GM12865 (cell line): ENCODE measurements at regions not wholly inside any gene's neighbourhood (a gene's known extent, or its start where the extent isn't known, plus 50 kb on each side); places are given as distances from the start of the nearest gene placed in this dataset.

Source experiments
- DNase-seq: peaks from one replicate; pipeline ENCODE4 v3.0.0; 2010; ENCODE audit warnings: low read depth
- H3K4me3 ChIP-seq: 2 replicates; pipeline ENCODE4 v1.5.1; 2011; ENCODE audit warnings: mild to moderate bottlenecking, low read depth, low read length, control low read depth
- TF ChIP-seq, protein P1 (sequence below): IDR thresholded peaks from 2 replicates; pipeline ENCODE4 v1.5.1; 2011; ENCODE audit warnings: low read length, control low read depth, low read depth, inconsistent platforms; ENCODE audit not compliant: insufficient read depth; ENCODE audit errors: missing control alignments

DNA sequence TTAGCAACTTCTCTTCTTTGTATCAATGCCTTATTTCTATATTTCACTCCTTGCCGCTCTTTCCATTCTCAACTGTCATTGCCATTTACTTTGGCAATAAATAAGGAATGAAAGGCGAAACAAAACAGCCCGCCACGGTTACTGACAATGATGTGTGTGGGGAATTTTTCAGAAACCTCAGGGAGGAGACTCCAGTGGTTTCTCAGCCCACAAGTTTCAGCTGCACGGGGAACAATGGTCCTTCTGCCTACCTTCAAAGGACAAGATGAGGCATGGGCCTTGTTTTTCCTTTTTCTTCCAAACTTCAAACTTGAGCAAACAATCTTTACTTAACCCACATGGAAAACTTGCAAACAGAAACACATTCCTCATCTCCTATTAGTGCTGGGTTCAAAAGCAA is 409.4 kb downstream of the METTL15 start:
- no peak for DNase-seq
- TF ChIP-seq, protein P1, sequence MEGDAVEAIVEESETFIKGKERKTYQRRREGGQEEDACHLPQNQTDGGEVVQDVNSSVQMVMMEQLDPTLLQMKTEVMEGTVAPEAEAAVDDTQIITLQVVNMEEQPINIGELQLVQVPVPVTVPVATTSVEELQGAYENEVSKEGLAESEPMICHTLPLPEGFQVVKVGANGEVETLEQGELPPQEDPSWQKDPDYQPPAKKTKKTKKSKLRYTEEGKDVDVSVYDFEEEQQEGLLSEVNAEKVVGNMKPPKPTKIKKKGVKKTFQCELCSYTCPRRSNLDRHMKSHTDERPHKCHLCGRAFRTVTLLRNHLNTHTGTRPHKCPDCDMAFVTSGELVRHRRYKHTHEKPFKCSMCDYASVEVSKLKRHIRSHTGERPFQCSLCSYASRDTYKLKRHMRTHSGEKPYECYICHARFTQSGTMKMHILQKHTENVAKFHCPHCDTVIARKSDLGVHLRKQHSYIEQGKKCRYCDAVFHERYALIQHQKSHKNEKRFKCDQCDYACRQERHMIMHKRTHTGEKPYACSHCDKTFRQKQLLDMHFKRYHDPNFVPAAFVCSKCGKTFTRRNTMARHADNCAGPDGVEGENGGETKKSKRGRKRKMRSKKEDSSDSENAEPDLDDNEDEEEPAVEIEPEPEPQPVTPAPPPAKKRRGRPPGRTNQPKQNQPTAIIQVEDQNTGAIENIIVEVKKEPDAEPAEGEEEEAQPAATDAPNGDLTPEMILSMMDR: no peak
- no peak overlapping the region for H3K4me3 ChIP-seq

DNA sequence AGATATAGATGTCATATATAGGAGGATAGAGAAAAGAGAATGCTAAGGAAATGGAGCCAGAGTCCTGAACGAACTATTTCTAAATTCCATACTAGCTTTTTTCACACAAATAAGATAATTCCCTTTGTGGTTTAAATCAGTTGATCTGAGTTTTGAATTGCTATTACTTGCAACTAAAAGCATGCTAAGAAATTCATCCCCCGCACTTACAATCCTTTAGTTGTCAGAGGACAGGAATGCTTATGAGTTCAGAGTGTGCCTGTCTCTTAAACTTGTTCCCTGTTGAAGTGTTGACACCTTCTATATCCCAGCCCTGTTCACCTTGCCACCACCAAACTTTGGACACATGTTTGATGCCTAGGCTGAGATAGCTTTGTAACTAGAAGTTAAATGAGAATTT is 406.2 kb downstream of the METTL15 start:
- no peak overlapping the region for H3K4me3 ChIP-seq
- no peak for DNase-seq
- TF ChIP-seq, protein P1: no peak

DNA sequence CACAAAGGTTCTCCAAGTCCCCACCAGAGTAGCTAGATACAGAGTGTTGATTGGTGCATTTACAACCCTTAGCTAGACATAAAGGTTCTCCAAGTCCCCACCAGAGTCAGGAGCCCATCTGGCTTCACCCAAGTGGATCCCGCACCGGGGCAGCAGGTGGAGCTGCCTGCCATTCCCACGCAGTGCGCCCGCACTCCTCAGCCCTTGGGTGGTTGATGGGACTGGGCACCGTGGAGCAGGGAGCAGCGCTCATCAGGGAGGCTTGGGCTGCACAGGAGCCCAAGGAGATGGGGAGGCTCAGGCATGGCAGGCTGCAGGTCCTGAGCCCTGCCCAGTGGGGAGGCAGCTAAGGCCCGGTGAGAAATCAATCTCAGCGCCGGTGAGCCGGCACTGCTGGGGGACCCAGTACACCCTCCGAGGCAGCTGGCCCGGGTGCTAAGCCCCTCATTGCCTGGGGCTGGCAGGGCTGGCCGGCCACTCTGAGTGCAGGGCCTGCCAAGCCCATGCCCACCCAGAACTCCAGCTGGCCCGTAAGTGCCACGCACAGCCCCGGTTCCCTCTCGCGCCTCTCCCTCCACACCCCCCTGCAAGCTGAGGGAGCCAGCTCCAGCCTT is 404.1 kb downstream of the METTL15 start:
- no peak overlapping the region for H3K4me3 ChIP-seq
- TF ChIP-seq, protein P1: no peak
- no peak for DNase-seq

DNA sequence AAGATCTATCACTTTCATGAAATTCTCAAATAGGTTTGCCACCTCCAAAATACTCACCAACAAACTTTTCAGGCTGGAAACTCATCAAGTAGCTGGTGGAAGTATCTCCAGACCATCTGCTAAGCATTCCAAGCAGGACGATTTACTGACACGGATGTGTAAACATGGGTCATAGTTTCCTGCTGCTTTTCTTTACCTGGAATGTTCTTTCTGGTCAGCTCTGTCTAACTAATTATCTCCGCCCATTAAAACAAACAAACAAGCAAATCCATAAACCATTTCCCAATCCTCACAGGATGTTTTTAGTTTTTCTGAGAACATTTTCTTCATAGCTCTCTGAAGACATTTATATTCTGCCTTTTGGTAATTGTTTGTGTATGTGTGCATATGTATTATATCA is 397.0 kb downstream of the METTL15 start:
- TF ChIP-seq, protein P1: no peak
- no peak for DNase-seq

DNA sequence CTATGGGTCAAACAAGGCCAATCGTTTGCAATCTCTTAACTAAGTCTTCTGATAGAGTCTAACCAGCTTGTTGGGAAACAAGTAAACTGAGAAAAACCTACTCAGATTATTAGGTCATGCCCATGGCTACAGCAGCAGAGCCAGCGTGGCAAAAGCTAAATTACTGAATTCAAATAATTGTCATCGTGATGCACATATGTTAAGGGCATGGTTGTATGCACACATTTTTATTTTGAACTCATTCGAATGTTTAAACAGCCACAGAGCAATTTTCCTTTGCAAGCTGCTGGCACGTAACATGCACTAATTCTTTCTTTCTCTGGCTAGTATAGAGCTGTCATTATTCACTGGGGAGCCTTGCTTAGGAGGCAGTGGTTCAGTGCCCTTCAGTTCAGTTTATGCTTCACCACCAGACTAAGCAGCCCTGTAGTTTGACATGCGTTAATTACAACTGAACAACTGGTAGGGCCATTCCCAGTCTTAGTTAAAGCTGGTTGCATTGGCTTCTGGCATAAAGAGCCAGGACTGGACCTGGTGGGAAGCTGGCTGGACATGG is 396.4 kb downstream of the METTL15 start:
- TF ChIP-seq, protein P1: no peak
- DNase-seq: no peak
- no peak overlapping the region for H3K4me3 ChIP-seq

More for the DNA sequence above, 397.0 kb downstream of the METTL15 start:
- H3K4me3 ChIP-seq: no peak overlapping the region

DNA sequence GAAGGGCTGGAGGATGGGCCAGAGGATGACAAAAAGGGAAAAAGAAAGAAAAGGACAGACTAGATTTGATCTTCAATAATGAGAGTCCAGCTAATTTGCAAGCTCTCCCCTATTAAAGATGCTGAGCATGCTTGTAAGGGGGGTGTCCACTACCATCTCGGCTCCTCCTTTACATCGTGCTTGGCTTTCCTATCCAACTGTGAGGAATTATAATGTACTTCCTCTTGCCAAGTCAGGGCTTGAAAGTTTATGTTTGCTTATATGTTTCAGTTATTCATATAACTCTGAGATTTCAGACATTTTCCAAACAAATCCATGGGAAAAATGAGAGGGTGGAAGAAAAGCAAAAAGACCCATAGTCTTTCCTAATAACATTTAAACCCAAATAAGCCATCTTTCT is 387.1 kb downstream of the METTL15 start:
- TF ChIP-seq, protein P1: no peak
- H3K4me3 ChIP-seq: no peak overlapping the region
- DNase-seq: no peak

DNA sequence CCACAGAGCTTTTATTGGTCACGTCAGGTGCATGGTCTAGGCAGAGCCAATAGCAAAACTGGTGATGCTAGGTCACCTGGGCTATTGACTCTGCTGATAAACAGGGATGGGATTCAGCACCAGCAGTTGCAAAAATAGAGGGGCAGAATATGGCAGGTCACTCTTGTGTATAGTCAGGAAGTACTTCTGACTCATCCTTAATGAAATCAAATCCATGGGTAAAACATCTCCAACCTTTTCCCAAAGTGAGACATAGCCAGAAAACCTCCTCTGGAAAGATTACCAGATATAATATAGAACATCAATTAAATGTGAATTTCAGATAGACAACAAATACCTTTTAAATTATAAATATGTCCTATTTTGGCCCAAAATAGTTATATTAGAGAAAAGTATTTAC is 383.2 kb downstream of the METTL15 start:
- TF ChIP-seq, protein P1: no peak
- H3K4me3 ChIP-seq: no peak overlapping the region
- no peak for DNase-seq
